Coronary artery (tissue), 2 donors: ENCODE measurements at regions not wholly inside any gene's neighbourhood (a gene's known extent, or its start where the extent isn't known, plus 50 kb on each side); places are given as distances from the start of the nearest gene placed in this dataset.

ENCODE experiments used
- DNase-seq: peaks from one replicate; pipeline ENCODE4 v3.0.0-alpha.2; 2017; ENCODE audit warnings: low spot score
- H3K27ac ChIP-seq, 2 donors: fragments of 200-600 bp; sonication (generic); one replicate each; pipeline ENCODE4 v1.5.1; 2016 to 2019
- H3K4me3 ChIP-seq: fragments of 200-600 bp; sonication (generic); 2 replicates; pipeline ENCODE4 v1.5.1; 2016; ENCODE audit warnings: mild to moderate bottlenecking, moderate library complexity
- CTCF ChIP-seq: fragments of 200-600 bp; sonication (generic); IDR thresholded peaks from one replicate; pipeline ENCODE4 v1.5.1; 2019; ENCODE audit warnings: antibody characterized with exemption

- Histone ChIP-seq H3K4me3 (no peak overlapping the region), H3K27ac (no peak overlapping the region)
- no peak for DNase-seq
- no peak for TF ChIP-seq CTCF
These were observed 284.2 kb downstream of the TBC1D4 start for GRCh38 chr13:75197803-75198202.

GRCh38 chr13:75196147-75196837 lies 285.7 kb downstream of the TBC1D4 start:
- no peak for DNase-seq
- TF ChIP-seq CTCF, result no peak
- peak overlapping the region; percentile 77 for H3K27ac ChIP-seq
- peak overlapping the region; percentile 5 for H3K4me3 ChIP-seq

- peak overlapping the region; percentile 77 for H3K27ac ChIP-seq
- TF ChIP-seq CTCF, result no peak
- no peak for DNase-seq
- H3K4me3 ChIP-seq, result peak overlapping the region; percentile 5
These were observed 286.3 kb downstream of the TBC1D4 start for GRCh38 chr13:75195495-75196146.

GRCh38 chr13:75194717-75195462 lies 287.1 kb downstream of the TBC1D4 start:
- no peak overlapping the region for H3K4me3 ChIP-seq
- DNase-seq, result no peak
- H3K27ac ChIP-seq, result peak overlapping the region; percentile 77
- TF ChIP-seq CTCF, result no peak

GRCh38 chr13:75186379-75186778 lies 295.6 kb downstream of the TBC1D4 start:
- no peak overlapping the region for H3K4me3 ChIP-seq
- DNase-seq, result no peak
- TF ChIP-seq CTCF, result no peak
- H3K27ac ChIP-seq, result no peak overlapping the region

- Histone ChIP-seq H3K27ac (no peak overlapping the region), H3K4me3 (no peak overlapping the region)
- TF ChIP-seq CTCF, result no peak
- DNase-seq, result no peak
These were observed 300.1 kb downstream of the TBC1D4 start for GRCh38 chr13:75181906-75182305.
